Caco-2 (cell line): ENCODE measurements at regions not wholly inside any gene's neighbourhood (a gene's known extent, or its start where the extent isn't known, plus 50 kb on each side); places are given as distances from the start of the nearest gene placed in this dataset.

Experiments
- BruUV-seq: library from RNA; stranded (reverse); fragments of 400-500 nt; replicated peaks from 2 replicates; lab custom pipeline; 2021; lab: Mats Ljungman, UMichigan
- CTCF ChIA-PET: fragments of 300-600 bp; sonication (Branson Sonifier 250); formaldehyde crosslinking; loops from one replicate; lab custom pipeline; 2022; ENCODE audit warnings: antibody characterized with exemption; lab: Charles Lee
- POLR2A ChIA-PET: fragments of 300-600 bp; sonication (Branson Sonifier 250); formaldehyde crosslinking; loops from one replicate; lab custom pipeline; 2022; ENCODE audit warnings: antibody characterized with exemption; lab: Charles Lee
- DNase-seq, 2 experiments: peaks; one replicate each; pipeline versions ENCODE4 v3.0.0 to v3.0.0-alpha.2; 2020 to 2022
- H3K27me3 ChIP-seq: replicated peaks from 2 replicates; pipeline ENCODE4 v1.6.0; 2011; ENCODE audit warnings: low read length; ENCODE audit not compliant: control insufficient read depth, insufficient read depth
- H3K36me3 ChIP-seq: 2 replicates; pipeline ENCODE4 v1.5.1; 2011; ENCODE audit warnings: low read length; ENCODE audit not compliant: control insufficient read depth, insufficient read depth
- H3K4me1 ChIP-seq: fragments of 250-450 bp; sonication (Bioruptor Pico); 2 replicates; pipeline ENCODE4 v1.5.1; 2020; ENCODE audit warnings: mild to moderate bottlenecking
- H3K4me3 ChIP-seq: 2 replicates; pipeline ENCODE4 v1.5.1; 2011; ENCODE audit warnings: low read depth, mild to moderate bottlenecking, control low read depth, low read length
- H3K9me3 ChIP-seq: fragments of 250-450 bp; sonication (Bioruptor Pico); 2 replicates; pipeline ENCODE4 v1.5.1; 2020; ENCODE audit warnings: mild to moderate bottlenecking, moderate library complexity
- H3K27ac Mint-ChIP-seq: one replicate; pipeline ENCODE4 v1.8.0; 2022; ENCODE audit warnings: mixed read lengths; ENCODE audit not compliant: unreplicated experiment
- H3K27me3 Mint-ChIP-seq: one replicate; pipeline ENCODE4 v1.8.0; 2022; ENCODE audit warnings: mixed read lengths; ENCODE audit not compliant: insufficient read depth, unreplicated experiment
- H3K36me3 Mint-ChIP-seq: one replicate; pipeline ENCODE4 v1.8.0; 2022; ENCODE audit warnings: mild to moderate bottlenecking, mixed read lengths; ENCODE audit not compliant: insufficient read depth, unreplicated experiment
- H3K4me1 Mint-ChIP-seq: one replicate; pipeline ENCODE4 v1.8.0; 2022; ENCODE audit warnings: low read depth, mixed read lengths; ENCODE audit not compliant: unreplicated experiment
- H3K4me3 Mint-ChIP-seq: one replicate; pipeline ENCODE4 v1.8.0; 2022; ENCODE audit warnings: mild to moderate bottlenecking, moderate library complexity, mixed read lengths; ENCODE audit not compliant: unreplicated experiment
- H3K9me3 Mint-ChIP-seq: one replicate; pipeline ENCODE4 v1.8.0; 2022; ENCODE audit warnings: mixed read lengths; ENCODE audit not compliant: unreplicated experiment
- intact Hi-C: fragments of 100-400 bp; cut with micrococcal nuclease; formaldehyde crosslinking; loops from one replicate; pipeline ENCODE4 v1.10.0; 2022; ENCODE audit not compliant: unreplicated experiment
- TF ChIP-seq, protein P1 (sequence below), 2 experiments: fragments of 200-600 bp in 1 of 2; IDR thresholded peaks; 1 replicate in 1 of 2; 2 replicates in 1 of 2; pipeline versions ENCODE4 v1.5.1 to v1.8.0; 2011 to 2022; ENCODE audit warnings: antibody characterized with exemption in 1 of 2, control low read depth in 1 of 2, inconsistent platforms in 1 of 2, low read depth in 1 of 2, low read length in 1 of 2, mild to moderate bottlenecking in 1 of 2, moderate library complexity in 1 of 2; ENCODE audit not compliant: insufficient read depth in 1 of 2, severe bottlenecking in 1 of 2, unreplicated experiment in 1 of 2

DNA sequence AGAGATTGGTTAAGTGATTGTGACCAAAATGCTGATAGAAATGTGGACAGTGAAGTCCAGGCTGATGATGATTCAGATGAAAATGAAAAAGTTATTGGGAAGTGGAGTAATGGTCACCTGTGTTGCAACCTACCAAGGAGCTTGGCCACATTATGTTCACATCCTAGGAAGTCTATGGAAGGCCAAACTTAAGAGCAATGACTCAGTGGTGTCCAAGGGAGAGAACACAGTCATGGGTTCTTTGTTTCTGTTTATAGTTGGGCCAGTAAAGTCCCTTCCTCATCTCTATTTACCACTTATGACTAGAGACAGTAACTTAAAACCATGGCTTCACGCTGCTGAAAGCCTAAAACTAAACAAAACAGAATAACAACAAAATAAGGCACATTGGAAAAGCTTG is 555.3 kb upstream of the DAB2 start:
- ChIA-PET CTCF (no interaction called here), POLR2A (no interaction called here)
- Mint-ChIP-seq H3K36me3 (no peaks in the 10 kb centered on the region), H3K4me1 (no peaks in the 10 kb centered on the region), H3K9me3 (no peaks in the 10 kb centered on the region), H3K27ac (no peak overlapping the region), H3K4me3 (no peak overlapping the region), H3K27me3 (no peaks in the 10 kb centered on the region)
- DNase-seq, result no peak
- intact Hi-C loops, result no loop called here
- Histone ChIP-seq H3K27me3 (no peaks in the 10 kb centered on the region), H3K4me3 (no peak overlapping the region), H3K36me3 (no peaks in the 10 kb centered on the region), H3K4me1 (no peaks in the 10 kb centered on the region), H3K9me3 (no peaks in the 10 kb centered on the region)
- TF ChIP-seq, protein P1, sequence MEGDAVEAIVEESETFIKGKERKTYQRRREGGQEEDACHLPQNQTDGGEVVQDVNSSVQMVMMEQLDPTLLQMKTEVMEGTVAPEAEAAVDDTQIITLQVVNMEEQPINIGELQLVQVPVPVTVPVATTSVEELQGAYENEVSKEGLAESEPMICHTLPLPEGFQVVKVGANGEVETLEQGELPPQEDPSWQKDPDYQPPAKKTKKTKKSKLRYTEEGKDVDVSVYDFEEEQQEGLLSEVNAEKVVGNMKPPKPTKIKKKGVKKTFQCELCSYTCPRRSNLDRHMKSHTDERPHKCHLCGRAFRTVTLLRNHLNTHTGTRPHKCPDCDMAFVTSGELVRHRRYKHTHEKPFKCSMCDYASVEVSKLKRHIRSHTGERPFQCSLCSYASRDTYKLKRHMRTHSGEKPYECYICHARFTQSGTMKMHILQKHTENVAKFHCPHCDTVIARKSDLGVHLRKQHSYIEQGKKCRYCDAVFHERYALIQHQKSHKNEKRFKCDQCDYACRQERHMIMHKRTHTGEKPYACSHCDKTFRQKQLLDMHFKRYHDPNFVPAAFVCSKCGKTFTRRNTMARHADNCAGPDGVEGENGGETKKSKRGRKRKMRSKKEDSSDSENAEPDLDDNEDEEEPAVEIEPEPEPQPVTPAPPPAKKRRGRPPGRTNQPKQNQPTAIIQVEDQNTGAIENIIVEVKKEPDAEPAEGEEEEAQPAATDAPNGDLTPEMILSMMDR (IDR thresholded peaks at IDR 0.05; ENCODE audit: insufficient read depth in 1 of 2, low read depth in 1 of 2, low read length in 1 of 2, severe bottlenecking in 1 of 2, unreplicated experiment in 1 of 2), result no peak
- no TSS peak for BruUV-seq

DNA sequence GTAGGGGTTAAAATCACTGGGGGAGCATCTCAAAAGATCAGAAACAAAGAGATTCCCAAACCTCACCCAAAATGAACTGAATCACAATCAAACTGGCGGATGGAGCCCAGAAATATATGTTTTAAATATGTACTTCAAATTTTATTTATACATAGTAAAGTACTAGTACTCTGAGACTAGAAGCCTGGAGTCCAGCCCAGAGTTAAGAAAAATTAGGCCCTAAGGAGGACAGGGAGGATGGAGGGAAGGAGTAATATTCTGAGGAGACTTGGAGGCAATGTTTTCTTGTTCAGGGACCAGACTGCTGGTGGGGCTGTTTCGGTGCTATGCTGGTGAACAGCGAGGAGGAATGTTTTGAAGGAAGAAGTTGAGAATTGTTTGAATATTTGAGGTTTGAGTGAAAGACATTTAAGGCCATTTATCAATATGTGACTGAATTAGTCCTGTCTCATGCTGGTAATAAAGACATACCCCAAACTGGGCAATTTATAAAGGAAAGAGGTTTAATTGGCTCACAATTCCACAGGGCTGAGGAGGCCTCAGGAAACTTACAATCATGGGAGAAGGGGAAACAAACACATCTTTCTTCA is 552.4 kb upstream of the DAB2 start:
- ChIA-PET CTCF (no interaction called here), POLR2A (no interaction called here)
- Mint-ChIP-seq H3K27ac (no peak overlapping the region), H3K9me3 (no peaks in the 10 kb centered on the region), H3K4me3 (no peak overlapping the region), H3K36me3 (no peaks in the 10 kb centered on the region), H3K4me1 (no peaks in the 10 kb centered on the region), H3K27me3 (no peaks in the 10 kb centered on the region)
- Histone ChIP-seq H3K9me3 (no peaks in the 10 kb centered on the region), H3K27me3 (no peaks in the 10 kb centered on the region), H3K4me3 (no peak overlapping the region), H3K4me1 (no peaks in the 10 kb centered on the region), H3K36me3 (no peaks in the 10 kb centered on the region)
- no TSS peak for BruUV-seq
- intact Hi-C loops, result no loop called here
- TF ChIP-seq, protein P1 (IDR thresholded peaks at IDR 0.05; ENCODE audit: insufficient read depth in 1 of 2, low read depth in 1 of 2, low read length in 1 of 2, severe bottlenecking in 1 of 2, unreplicated experiment in 1 of 2), result no peak
- no peak for DNase-seq

DNA sequence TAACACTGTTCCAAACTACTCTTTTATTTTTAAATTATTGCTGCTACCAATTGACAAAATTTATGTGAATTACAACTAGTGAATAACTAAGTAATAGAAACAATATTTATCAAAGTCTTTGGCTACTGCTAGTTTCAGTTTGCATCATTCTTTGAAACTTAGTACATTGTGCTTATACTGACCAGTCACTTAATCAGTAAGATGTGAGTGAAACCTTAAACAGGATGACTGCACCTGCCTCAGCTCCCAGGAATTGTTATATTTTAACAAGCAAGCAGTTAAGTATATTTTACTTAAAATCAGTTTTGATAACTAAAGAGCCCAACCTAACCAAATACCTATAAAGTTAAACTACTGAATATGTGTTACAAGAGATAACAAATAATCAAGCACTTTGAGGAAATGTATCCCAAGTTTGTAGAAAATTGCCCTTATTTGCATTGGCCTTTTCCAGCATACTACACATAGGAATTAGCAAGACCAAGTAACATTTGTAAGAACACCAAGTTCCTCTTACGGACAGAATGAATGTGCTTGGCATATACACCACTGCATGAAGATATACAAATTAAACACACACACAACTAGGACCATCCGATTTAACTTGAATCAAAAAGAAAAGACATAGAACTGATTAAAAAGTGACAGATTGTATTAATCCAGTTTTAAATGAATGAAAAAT is 545.5 kb upstream of the DAB2 start:
- H3K4me3 Mint-ChIP-seq, result no peak overlapping the region
- no peak for DNase-seq
- no peaks in the 10 kb centered on the region for H3K36me3 Mint-ChIP-seq
- TF ChIP-seq, protein P1 (IDR thresholded peaks at IDR 0.05; ENCODE audit: insufficient read depth in 1 of 2, low read depth in 1 of 2, low read length in 1 of 2, severe bottlenecking in 1 of 2, unreplicated experiment in 1 of 2), result no peak
- Histone ChIP-seq H3K4me1 (no peaks in the 10 kb centered on the region), H3K36me3 (no peaks in the 10 kb centered on the region), H3K9me3 (no peaks in the 10 kb centered on the region), H3K4me3 (no peak overlapping the region), H3K27me3 (no peaks in the 10 kb centered on the region)
- ChIA-PET CTCF (no interaction called here), POLR2A (no interaction called here)
- no peaks in the 10 kb centered on the region for H3K4me1 Mint-ChIP-seq
- intact Hi-C loops, result no loop called here
- no TSS peak for BruUV-seq
- no peaks in the 10 kb centered on the region for H3K27me3 Mint-ChIP-seq
- no peaks in the 10 kb centered on the region for H3K9me3 Mint-ChIP-seq
- no peak overlapping the region for H3K27ac Mint-ChIP-seq
